Choroid plexus epithelial cell (primary cell): ENCODE measurements at regions not wholly inside any gene's neighbourhood (a gene's known extent, or its start where the extent isn't known, plus 50 kb on each side); places are given as distances from the start of the nearest gene placed in this dataset.

Experiments used
- DNase-seq: peaks from one replicate; pipeline ENCODE4 v3.0.0-alpha.2; 2010; ENCODE audit warnings: low read depth
- H3K4me3 ChIP-seq: 2 replicates; pipeline ENCODE4 v1.5.1; 2011; ENCODE audit warnings: low read depth, mild to moderate bottlenecking, control low read depth, low read length, moderate library complexity
- TF ChIP-seq, protein P1 (sequence below): conservative IDR thresholded peaks from 2 replicates; pipeline ENCODE4 v1.5.1; 2011; ENCODE audit warnings: low read depth, mild to moderate bottlenecking, control low read depth, inconsistent platforms, low read length, moderate library complexity

DNA sequence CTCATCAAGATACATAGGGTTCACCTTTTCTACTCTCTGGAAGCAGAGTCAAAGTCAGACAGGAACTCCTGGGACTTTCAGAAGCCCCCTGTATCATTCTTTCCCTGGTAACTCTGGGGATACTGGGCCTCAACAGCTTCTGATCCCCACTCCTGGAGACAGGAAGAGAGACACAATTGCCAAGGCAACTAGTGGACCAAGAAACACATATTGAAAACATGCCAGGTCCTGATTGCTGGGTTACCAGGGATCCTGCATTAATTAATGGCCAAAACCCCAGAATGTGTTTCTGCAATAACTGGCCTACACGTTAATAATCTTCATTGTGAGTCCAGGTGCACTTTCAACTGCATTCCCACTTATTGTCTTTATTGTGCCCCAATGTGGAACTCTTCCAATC, 260.8 kb upstream of the POU2AF2 start:
- TF ChIP-seq, protein P1, sequence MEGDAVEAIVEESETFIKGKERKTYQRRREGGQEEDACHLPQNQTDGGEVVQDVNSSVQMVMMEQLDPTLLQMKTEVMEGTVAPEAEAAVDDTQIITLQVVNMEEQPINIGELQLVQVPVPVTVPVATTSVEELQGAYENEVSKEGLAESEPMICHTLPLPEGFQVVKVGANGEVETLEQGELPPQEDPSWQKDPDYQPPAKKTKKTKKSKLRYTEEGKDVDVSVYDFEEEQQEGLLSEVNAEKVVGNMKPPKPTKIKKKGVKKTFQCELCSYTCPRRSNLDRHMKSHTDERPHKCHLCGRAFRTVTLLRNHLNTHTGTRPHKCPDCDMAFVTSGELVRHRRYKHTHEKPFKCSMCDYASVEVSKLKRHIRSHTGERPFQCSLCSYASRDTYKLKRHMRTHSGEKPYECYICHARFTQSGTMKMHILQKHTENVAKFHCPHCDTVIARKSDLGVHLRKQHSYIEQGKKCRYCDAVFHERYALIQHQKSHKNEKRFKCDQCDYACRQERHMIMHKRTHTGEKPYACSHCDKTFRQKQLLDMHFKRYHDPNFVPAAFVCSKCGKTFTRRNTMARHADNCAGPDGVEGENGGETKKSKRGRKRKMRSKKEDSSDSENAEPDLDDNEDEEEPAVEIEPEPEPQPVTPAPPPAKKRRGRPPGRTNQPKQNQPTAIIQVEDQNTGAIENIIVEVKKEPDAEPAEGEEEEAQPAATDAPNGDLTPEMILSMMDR: no peak
- H3K4me3 ChIP-seq: no peak overlapping the region
- no peak for DNase-seq

DNA sequence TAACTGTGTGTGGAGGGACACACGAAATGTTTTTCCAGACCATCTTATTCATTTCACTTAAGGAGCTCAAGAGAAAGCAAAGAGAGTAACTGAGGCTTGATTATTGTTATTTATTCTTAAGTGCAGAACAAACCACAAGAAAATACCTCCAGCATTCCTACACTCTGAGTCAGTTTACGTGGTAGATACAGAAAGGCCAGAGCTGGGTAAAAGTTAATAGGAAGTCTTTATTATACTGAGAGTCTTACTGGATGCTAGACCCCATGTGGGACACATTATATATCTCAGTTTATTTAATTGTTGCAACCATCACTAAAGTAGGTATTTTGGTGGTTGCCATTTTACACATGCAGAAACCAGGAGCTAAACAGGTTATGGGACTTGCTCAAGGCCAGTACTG, 261.4 kb upstream of the POU2AF2 start:
- TF ChIP-seq, protein P1: no peak
- DNase-seq: peak; percentile 92
- H3K4me3 ChIP-seq: no peak overlapping the region

DNA sequence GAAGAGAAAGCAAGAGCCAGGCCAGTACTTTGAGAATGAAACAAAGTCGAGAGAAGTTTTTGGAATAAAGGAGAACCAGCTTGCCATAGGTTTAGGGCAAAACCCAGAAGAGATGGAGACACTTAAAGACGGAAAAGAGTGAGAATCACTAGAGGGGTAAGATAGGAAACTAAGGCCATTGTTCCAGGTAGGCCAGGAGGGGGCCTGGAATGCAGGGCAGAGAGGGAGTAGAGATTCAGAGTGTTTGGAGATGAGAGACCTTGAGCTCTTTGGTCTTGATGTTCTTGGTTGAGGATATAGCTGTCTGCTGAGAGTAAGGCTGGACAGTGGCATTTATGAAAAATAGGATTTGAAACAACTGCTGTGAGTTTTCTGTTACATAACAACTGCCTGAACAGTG, 263.3 kb upstream of the POU2AF2 start:
- DNase-seq: no peak
- TF ChIP-seq, protein P1: no peak
- H3K4me3 ChIP-seq: no peak overlapping the region

DNA sequence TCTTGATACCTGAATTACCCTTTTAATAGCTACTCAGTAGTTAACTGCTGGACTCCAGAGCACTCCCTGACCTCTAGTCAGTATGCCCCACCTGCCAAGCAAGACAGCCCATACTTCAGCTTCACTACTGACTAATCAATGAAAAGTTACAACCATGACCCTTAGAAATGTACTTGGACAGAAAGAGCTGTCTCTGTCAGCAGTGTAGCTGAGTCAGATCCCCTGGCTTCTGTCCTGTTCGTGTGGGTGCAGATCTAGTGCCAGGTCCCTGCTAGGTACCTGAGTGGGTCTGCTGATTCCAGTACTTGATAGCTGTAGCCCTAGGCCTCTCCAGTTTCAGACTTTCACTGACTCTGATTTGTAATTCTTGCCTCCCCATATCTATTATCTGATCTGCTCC, 265.8 kb upstream of the POU2AF2 start:
- peak; percentile 52 for DNase-seq
- no peak overlapping the region for H3K4me3 ChIP-seq
- TF ChIP-seq, protein P1: no peak

DNA sequence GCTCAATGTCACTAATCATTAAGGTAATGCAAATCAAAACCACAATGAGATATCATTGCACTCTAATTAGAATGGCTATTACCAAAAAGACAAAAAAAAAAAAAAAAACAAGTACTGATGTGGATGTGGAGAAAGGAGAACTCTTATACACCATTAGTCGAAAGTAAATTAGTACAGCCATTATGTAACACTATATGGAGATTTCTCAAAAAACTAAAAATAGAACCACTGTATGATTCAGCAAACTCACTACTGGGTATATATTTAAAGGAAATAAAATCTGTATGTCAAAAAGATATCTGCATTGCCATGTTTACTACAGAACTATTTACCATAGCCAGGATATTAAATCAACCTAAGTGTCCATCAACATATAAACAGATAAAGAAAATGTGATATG, 265.4 kb upstream of the ARHGAP20 start:
- no peak for DNase-seq
- TF ChIP-seq, protein P1: no peak
- no peak overlapping the region for H3K4me3 ChIP-seq

DNA sequence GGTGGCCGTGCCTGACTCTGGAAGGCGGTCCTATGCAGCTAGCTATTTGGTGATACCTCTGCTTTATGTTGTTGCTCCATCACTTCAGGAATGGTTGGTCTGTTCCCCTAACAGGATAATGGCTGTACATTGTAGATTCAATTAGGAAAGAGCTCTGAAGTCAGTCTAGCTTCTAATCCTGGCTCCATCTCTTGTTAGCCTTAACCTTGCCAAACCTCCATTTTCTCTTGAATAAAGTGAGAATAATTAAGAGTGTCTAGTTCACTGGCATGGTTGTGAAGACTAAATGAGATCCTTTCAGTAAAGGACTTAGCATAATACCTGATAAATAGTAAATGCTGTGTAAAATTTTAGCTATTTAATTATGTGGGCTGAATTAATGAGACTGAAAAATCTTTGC, 262.5 kb upstream of the ARHGAP20 start:
- TF ChIP-seq, protein P1: no peak

DNA sequence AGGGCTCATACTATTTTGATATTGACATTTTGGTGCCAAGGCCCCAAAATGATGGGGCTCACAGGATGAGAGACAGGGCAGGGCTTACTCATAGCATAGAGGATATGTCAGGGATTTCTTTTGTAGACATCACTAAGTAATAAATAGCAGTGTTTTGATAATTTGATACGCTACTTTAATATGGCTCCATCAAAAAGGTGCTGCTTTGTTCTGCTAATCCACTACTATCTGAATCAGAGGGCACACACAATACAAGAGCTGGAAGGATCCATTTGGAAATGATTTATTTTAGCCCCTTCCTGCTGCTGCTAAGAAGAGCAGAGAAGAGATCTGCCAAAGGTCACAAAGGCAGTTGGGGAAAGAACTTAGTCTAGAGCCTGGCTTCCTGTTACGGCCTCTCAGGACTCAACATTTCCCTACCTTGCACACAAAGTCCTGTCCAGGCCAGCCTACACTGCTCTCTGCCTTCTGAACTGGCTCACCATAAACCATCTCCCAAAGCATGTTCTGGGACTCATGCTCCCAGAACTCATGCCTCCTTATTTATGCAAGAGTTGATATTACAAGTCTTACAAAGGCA, 261.3 kb upstream of the ARHGAP20 start:
- TF ChIP-seq, protein P1: no peak
- H3K4me3 ChIP-seq: no peak overlapping the region
- DNase-seq: peak; percentile 37

More for the DNA sequence above, 262.5 kb upstream of the ARHGAP20 start:
- no peak overlapping the region for H3K4me3 ChIP-seq
- no peak for DNase-seq
